Liver (tissue), 3 donors: ENCODE measurements at regions not wholly inside any gene's neighbourhood (a gene's known extent, or its start where the extent isn't known, plus 50 kb on each side); places are given as distances from the start of the nearest gene placed in this dataset.

Experiments used
- CTCF ChIP-seq: fragments of 150-350 bp; IDR thresholded peaks from 2 replicates; pipeline ENCODE4 v1.5.1; 2017; ENCODE audit warnings: improper control_type of control experiment, low read depth, low read length; ENCODE audit not compliant: missing input control
- JUND ChIP-seq, 2 donors: IDR thresholded peaks; 2 replicates each; pipeline ENCODE4 v1.6.1; 2016; ENCODE audit warnings: antibody characterized with exemption in 2 of 2
- REST ChIP-seq: IDR thresholded peaks from 2 replicates; pipeline ENCODE4 v1.6.1; 2016; ENCODE audit warnings: antibody characterized with exemption, mild to moderate bottlenecking
- TF ChIP-seq, protein P1 (sequence below): IDR thresholded peaks from 2 replicates; pipeline ENCODE4 v1.6.1; 2016; ENCODE audit warnings: antibody characterized with exemption
- donor health status: healthy.
- donor health status: healthy.

DNA sequence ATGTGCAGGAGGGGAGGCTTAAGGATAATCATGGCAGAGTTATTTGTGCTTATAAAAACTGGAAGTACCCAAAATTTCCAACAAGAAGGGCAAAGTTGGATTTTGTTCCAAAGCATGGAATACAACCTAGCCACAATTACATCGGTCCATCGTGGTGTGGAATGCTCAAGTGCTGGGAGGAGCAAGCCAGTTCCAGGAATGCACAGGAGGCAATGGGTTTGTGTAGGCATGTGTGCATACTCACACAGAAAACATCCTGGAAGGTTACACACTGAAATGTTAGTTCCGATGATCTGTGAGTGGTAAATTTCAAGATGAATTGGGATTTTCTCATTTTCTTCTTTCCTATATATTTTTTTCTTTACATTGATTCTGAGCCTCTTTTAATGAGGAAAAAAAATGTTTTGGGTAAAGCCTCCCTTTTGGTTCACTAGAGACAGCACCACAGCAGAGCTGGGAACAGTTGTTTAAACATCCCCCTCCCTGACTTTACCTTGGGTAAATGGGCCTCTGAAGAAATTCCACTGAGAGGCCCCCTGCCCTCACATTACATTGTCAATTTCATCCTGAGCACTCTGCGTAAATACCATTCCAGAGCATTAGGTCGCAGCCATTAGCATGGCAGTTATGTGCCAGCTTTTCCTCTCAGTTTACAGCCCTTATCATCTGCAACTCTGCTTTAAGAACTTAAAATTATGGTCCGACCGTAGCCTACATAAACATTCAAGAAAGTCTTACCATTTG is 122.0 kb downstream of the UQCRFS1 start:
- TF ChIP-seq, protein P1, sequence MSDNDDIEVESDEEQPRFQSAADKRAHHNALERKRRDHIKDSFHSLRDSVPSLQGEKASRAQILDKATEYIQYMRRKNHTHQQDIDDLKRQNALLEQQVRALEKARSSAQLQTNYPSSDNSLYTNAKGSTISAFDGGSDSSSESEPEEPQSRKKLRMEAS: no peak
- TF ChIP-seq JUND (IDR thresholded peaks at IDR 0.05): no peak
- no peak for TF ChIP-seq CTCF
- no peak for TF ChIP-seq REST
